Fibroblast of skin of right biceps (primary cell): ENCODE measurements at regions not wholly inside any gene's neighbourhood (a gene's known extent, or its start where the extent isn't known, plus 50 kb on each side); places are given as distances from the start of the nearest gene placed in this dataset.
A peak's percentile ranks its signal among the peaks of the same experiment; 100 is the strongest.

Source experiments
- DNase-seq: peaks from one replicate; pipeline ENCODE4 v3.0.0-alpha.2; 2013

DNA sequence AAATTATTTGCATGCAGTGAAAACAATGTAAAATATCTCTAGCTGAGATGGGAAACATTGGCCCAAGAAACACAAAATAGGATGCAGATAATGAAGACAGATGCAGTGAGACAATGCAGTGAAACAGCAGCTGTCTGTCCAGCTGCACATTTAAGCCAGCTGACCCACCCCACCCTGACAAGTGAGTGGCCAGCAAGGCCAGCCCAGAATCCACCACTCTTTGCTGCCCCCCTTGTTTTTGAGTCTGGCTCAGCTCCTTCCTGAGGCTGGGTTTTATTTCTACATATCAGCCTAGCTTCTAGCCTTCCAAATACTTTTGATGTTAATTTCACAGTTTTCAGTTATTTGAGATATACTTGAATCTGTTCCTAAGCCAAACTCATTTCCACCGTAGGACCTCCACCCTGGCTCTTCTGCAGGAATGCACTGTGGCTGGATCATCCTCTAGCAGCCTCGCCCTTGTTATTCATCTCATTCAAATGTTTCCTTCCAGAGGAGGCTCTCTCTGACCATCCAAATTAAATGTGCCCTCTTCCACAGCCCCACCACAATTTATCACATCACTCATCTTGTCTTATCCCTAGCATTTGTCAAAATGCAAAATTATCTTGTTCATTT lies 154.1 kb upstream of the POU2AF2 start:
- no peak for DNase-seq

DNA sequence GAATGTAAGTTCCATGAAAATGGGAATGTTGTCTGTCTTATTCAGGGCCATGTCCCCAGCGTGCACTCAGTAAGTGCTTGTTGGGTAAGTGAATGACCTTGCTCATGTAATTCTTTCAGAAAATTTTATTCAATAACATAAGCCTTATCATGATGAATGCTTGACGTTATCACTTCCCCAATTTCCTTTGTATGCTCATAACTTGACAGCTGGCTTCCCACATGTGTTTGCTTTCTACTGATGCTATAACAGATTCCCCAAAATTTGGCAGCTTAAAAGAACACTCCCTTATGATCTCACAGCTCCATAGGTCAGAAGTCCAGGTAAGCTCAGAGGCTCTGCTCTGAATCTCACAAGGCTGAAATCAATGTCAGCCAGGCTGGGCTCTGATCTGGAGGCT lies 155.8 kb upstream of the POU2AF2 start:
- no peak for DNase-seq

DNA sequence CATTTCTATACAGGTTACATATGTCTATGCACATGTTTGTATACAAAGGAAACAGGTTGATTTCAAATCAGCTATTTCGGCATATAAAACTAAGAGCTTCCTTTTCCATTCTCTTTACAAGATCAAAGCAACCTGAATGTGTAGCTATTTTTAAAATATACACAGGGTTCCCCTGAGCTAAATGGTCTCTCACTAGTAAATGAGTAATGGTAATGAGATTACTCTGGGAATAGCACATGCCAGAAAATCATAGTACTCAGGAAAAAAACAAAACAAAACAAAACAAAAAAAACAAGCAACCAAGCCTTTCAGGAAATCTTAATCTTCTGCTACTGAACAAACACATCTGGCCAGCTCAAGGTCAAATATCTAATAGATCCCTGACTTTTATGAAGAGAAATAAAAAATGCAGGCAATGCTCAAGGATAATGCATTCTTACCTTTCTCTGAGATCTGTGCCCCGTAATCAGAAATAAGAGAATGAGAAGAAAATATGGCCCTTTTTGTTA lies 156.6 kb upstream of the POU2AF2 start:
- no peak for DNase-seq

DNA sequence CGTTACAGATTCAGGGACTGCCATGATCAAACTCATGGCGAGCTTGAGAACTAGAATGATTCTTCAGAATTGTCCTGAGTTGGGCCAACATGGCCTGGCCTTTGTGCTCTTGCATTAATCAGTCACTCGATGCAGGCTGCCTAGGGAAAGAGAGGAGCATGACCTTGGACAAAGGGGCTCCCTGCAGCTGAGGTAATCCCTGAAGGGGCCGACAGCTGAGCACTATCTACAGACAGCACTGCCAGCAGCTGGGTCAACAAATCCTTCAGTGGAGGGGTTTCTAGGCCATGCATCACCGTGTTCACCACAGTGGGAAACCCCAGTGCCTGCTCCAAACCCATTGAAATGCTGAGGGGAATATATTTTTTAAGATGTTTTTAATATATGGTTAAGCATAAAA lies 159.5 kb upstream of the POU2AF2 start:
- DNase-seq: no peak

DNA sequence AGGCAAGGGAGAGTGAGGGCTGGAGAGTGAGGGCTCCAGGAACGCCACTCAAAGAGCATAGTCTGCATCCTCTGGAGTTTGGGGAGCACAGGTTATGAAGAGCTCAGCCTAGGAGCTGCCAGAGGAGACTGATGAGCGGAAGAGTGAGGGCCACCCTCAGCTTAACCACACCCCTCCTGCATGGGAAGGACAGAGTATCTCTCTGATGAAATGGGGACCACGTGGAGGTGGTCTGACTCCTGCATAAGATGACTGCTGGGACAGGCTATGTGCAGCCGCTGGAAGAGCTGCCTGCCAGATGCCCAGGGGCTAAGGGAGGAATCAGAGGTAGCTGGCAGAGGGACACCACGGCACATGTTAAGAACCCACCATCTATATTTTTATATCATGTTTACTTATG lies 162.9 kb upstream of the POU2AF2 start:
- no peak for DNase-seq

DNA sequence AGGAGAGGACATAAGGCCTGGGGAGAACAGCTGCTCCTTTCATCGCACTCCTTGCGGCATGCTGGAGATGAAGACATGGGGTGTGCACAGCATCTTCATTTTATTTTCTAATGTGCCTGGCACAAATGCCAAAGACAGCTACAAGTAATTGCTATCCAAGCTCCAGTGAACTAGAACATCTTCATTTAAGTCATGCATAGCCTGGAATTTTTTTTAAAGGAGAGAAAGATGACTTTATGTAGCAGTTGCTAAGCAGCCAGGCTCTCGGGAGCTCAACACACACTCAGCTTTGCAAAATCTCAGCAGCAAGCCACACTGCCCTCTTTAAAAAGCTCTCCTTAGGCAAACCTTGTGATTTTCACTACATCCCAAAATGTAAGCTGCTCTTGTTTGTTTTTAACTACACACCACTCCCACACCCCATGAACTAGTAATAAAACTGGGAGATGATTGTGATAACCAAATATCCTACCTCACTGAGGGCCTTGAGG lies 164.5 kb upstream of the POU2AF2 start:
- no peak for DNase-seq

DNA sequence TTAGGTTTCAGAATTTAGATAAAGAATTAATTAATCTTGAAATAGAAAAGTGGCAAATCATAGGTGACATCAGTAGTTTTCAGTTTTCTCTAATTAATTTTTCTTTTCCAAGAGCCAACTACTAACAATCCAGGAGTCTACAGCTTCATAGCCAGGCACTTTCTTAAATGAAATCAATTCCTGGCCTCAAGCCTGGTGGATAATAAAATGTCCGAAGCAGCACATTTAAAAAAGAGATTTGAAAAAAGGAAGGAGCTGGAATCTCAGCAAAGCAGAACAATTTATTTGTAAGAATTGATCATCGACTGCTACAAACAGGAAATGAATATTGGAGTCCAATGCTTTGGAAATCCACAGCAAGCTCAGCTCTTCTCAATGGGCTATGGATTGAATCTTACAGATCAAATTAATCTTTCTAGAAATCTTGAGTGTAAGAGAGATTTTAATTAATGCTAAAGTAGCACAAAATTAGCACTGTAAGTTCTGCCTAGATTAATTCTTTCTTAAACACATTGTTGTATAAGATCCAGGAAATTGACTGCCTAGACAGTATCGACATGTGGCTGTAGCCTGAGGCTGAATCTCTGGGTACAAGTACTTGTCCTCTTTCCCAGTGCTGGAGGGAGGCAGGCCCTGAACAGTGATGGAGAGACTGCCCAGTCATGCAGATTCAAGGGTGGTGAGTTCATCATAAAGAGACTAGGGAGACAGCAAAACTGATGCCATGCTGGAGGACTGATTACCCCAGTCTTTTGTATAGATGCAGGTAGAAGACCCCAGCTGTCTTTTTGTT lies 167.8 kb upstream of the POU2AF2 start:
- DNase-seq: no peak

DNA sequence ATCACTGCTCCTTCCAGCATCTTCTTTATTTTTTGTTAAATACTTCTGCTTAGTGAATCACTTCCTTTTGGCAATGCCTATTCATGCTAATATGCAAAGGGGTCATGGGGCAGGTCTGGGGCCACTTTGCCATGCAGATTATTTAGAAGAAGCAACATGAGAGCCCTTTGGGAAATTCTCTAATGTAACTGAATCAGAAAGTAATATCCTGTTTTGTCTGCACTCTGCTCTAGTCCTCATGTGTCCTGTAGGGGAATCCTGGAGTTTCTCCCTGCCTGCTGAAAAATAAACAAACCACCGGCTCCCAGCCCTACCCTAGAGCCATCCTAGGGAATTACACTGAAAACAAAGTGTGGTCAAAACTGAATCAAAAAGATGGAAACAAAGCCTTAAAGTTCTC lies 176.5 kb upstream of the POU2AF2 start:
- DNase-seq: peak; percentile 15

DNA sequence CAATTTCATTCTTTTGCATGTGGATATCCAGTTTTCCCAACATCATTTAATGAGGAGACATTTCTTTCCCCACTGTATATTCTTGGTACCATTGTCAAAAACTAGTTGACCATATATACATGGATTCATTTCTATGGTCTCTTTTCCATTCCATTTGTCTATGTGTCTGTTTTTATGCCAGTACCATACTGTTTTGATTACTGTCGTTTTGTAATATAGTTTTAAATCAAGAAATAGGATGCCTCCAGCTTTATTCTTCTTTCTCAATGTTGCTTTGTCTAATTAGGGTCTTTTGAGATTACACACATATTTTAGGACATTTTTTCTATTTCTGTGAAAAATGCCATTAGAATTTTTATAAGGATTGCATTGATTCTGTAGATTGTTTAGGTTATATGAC lies 177.5 kb upstream of the POU2AF2 start:
- no peak for DNase-seq

DNA sequence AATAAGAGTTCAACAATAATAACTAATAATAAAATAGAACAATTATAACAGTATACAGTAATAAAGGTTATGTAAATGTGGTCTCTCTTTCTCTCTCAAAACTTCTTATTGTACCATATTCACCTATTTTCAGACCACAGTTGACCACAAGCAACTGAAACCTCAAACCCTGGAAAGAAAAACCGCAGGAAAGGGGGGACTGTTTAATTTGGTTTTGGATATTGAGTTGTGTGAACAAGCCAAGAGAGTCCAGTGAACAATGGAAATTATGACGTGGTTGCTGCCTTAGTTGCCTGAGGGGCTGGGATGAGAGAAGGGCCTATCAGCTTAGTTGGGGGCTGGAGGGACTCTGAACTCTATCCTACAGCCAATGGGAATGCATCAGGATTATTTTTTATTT lies 178.7 kb upstream of the POU2AF2 start:
- no peak for DNase-seq

DNA sequence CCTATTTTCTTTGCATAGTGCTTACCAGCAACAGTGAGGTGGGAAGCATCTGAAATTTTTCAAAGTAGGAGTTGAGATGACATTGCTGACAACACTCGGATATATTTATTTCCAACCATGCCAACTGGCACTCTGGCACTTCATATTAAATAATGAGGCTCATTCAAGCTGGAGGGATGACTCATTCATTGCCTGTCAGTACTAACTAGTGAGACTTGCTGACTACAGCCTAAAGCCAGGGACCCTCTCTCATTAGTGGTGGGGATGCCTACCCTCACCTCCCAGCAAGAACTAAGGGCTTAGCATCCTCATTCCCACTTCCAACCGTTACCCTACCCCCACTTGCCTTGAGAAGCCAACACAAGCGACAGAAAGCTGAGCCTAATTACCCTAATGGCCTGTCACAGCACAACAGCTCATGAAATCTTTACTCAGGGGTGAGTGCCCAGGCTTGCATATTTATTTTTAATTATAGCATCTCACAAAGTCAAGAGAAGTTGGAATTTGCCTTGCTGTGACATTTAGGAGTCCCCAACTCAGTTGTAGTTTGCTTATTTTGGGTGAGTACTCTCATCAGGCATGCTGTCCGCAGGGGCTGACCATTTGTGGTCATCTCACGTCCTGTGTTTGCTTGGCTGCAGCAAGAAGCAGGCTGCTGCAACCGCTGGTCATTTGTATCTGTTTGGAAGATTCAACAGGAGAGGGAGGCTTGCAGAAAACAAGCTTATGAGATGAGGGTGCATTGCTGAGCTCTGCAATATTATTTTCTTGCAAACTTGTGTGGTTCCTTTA lies 181.6 kb upstream of the POU2AF2 start:
- peak; percentile 24 for DNase-seq

DNA sequence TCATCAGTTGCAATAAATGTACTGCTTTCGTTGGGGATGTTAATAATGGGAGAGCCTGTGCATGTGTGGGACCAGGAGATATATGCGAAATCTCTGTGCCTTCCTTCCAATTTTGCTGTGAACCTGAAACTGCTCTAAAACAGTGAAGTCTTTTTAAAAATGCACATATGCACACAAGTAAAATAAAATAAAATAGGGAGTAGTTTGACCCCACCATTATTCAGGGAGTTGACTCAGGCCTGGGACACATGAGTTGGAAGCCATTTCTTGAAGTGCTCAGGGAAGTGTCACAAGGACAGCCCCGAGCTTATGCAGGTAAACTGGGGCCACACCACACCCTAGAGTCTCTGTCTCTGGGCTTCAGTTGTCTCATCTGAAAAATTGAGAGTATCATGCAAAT lies 183.1 kb upstream of the POU2AF2 start:
- no peak for DNase-seq

DNA sequence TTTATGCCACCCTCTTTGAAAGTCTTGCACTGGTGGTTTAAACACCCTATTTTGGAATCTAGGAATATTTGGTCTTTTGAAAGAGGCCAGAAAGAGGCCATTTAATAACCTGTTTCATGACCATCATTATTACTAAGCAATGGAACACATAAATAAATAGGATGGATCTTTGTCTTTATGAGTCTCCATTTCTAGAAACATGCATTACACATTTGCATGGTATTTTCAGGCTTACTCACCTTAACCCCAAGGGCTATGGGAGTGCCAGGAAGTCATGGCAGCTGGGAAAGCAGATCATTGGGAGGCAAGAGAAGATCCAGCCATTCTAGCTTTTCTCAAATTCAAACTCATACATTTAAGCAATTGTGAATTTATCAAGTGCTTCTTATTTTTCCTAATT lies 185.8 kb upstream of the POU2AF2 start:
- DNase-seq: peak; percentile 33

DNA sequence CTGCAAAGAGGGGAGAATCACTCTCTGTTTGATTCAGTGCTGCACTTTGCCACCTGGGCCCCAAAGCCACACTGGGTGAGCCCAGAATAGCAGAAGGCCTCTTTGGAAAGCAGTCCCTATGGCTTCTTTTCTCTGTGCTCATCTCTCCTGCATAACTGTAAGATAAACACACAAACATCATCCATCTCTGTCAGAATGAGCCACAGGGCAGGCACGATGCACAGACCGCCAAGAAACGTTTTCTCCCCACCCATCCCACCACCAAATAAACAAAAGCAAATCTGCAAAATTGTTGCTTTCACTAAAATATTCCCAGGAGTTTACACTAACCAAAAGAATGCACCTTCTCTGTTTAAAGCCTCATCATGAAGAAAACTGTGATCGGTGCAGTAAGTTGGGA lies 196.4 kb upstream of the POU2AF2 start:
- DNase-seq: no peak

DNA sequence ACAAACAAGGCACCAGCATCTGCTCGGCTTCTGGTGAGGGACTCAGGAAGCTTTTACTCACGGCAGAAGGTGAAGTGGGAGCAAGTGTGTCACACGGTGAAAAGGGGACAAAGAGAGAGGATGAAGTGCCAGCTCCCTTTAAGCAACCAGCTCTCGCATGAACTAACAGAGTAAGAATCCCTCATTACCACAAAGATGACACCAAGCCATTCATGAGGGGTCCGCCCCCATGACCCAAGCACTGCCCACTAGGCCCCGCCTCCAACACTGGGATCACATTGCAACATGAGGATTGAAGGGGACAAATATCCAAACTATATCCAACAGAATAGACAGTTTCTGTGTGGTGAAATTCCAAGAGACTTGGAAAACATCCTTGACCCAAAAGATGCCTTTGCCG lies 198.2 kb upstream of the POU2AF2 start:
- peak; percentile 16 for DNase-seq

DNA sequence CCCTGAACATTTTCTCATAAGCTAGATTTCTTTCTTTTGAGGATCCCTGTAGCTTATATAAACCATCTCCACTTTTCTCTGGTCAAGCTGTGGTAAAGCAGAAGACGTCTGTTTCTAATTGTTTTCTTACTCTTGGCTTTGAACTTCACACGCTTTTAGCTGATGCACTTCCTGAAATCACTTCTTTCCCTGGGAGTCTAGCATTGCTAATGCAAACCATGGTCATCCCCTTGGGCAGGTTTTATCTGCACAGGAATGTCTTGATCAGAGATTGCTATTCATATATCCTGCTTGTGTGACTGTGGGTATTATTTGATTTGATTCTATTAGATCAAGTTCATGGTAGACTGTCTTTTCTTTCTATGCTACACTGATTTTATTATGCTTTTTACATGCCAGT lies 199.2 kb upstream of the POU2AF2 start:
- DNase-seq: peak; percentile 9

DNA sequence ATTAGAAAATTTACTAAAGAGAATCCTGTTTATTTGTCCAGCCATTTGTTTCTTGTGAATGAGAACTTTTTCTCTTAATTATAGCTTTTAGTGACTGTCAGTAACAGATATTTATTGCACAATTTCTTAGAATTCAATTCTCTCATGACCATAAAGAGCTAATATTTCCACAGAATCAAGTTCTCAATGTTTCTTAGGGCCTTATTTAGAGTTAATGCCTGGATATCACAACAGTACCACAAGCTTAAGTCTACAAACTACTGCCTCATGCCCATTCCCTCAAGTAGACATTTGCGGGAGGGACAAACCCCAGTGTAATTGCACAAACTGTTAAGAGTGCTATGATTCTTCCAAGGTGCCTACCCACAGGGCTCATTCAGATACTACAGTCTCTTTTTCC lies 199.7 kb upstream of the POU2AF2 start:
- DNase-seq: no peak

DNA sequence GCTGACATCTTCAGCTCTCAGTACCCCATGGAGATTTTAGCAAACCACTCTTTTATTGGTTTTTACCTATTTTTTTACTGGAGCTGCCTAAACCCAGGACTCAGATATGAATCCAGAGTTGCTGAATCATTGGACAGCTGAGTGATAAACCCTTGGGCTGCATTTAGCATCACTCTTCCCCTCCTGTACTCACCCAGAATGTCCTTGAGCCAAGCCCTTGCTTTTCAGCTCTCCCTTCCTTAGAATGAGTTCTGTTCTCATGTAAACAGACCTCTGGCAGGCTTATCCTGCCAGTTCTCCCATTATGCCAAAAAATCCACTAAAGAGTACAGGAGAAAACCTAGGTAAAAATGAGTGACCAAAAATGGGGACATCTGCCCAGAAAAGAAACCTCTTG lies 200.1 kb upstream of the POU2AF2 start:
- no peak for DNase-seq

DNA sequence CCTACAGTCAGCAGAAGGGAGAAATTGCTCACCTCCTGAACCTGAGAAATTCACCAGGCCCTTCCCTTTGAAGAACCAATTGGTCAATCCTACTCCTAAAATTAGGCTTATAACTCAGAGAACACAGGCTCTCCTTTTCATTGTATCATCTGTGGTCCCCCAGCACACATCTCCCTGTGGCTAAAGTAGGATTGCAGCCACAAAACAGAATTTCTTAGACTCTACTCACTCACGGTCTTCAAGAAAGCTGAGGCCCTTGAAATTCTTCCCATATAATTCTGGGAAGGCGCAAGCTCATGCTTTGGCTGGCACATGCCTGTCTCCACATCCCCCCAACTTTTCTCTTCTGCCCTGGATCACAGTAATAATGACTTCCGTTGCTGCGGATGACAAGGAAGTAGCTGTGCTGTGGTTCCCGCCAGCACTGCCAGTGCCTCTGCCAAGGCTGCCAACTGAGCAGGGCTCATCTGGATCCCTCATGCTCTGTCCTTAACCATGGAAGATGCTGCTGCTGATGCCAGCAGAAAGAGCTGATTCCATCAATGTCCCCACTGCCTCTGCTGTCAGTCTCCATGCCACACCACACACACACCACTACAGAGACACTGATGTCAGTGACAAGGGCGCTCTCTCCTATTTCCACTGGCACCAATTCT lies 200.6 kb upstream of the POU2AF2 start:
- no peak for DNase-seq

DNA sequence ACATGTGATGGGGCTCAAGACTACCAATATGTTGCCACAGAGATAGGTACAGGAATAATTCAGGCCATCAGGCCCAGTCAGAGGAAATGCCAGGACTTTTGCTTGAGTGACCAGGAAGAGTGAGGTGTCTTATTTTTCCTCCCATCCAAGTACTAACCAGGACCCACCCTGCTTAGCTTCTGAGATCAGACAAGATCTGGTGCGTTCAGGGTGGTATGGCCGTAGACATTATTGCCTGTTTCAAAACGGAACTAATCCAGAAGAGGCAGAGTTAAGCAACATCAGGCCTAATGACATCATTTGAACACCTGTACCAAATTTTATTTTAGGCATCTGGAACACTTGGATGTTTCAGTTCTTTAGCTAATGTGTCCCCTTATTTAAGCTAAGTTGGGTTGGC lies 205.5 kb upstream of the POU2AF2 start:
- no peak for DNase-seq

DNA sequence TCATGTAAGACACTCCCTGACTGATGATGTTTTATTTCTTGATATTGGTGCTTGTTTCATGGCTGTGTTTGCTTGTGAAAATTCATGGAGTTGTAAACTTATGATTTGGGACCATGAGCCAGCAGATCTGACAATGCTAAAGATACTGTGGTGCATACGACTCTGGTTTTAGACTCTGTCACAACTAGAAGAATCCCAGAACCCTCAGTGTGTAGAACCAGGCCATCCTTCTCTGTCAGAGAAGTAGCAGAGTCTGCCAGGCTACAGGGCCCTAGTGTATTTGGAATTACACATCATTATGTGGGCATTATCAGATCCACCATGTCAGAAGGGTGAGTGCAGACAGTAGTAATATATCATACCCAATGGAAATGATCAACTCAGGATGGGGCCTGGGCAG lies 209.8 kb upstream of the POU2AF2 start:
- no peak for DNase-seq

DNA sequence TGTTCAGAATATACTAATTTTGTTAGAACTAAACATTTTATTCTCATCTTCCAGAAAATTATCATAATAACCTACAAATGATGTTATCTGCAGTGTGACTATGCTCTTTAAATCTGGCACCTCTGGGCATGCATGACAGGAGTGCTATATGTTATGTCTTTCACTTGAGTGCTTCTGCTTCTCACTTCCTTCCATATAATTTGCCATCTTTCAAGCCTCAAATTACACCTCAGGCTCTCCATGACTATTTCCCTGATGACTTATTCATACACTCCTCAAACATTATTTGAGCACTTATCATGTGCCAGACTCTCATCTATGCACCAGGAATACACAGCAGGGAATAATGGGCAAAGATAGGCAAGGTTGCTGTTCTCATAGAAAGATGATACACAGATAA lies 219.3 kb upstream of the POU2AF2 start:
- DNase-seq: no peak

DNA sequence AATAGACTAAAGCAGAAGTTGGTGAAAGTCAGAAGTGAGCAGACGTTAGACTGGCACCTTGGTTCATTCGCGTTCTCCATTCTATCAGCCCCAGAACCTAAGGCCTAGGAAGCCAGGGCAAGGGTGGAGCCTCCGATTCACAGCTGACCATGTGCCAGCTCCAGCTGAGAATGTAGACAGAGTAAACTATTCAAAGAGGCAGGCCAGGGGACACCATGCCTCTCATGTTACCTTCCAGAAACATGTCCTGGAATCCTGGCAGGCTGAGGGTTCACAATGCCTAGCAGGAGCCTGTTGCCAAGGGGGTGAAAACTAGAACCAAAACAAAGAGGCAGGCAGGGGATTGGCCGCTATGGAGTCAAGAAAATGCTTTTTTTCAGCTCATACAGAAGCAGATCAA lies 224.4 kb upstream of the POU2AF2 start:
- DNase-seq: no peak
